A673 (cell line): ENCODE measurements at regions not wholly inside any gene's neighbourhood (a gene's known extent, or its start where the extent isn't known, plus 50 kb on each side); places are given as distances from the start of the nearest gene placed in this dataset.

Experiments
- BruUV-seq: library from RNA; stranded (reverse); fragments of 400-500 nt; replicated peaks from 2 replicates; lab custom pipeline; 2021; lab: Mats Ljungman, UMichigan
- CTCF ChIA-PET: fragments of 300-600 bp; sonication (Branson Sonifier 250); formaldehyde crosslinking; loops from one replicate; lab custom pipeline; 2022; ENCODE audit warnings: antibody characterized with exemption; lab: Charles Lee
- POLR2A ChIA-PET: fragments of 300-600 bp; sonication (Branson Sonifier 250); formaldehyde crosslinking; loops from one replicate; lab custom pipeline; 2022; ENCODE audit warnings: antibody characterized with exemption; ENCODE audit not compliant: low non-redundant PET; lab: Charles Lee
- DNase-seq: peaks from one replicate; pipeline ENCODE4 v3.0.0-alpha.2; 2015; ENCODE audit warnings: low spot score
- H3K27ac ChIP-seq: fragments of 200-600 bp; sonication (generic); 2 replicates; pipeline ENCODE4 v1.5.1; 2016; ENCODE audit warnings: mixed run types, low read depth, mild to moderate bottlenecking, mixed read lengths, antibody characterized with exemption, low read length; ENCODE audit not compliant: poor library complexity, severe bottlenecking
- H3K27me3 ChIP-seq: fragments of 200-600 bp; sonication (generic); replicated peaks from 2 replicates; pipeline ENCODE4 v1.6.1; 2017; ENCODE audit warnings: mixed run types, low read depth, mild to moderate bottlenecking, mixed read lengths, antibody characterized with exemption, low read length; ENCODE audit not compliant: insufficient read depth, poor library complexity
- H3K36me3 ChIP-seq: fragments of 200-600 bp; sonication (generic); 2 replicates; pipeline ENCODE4 v1.6.1; 2016; ENCODE audit warnings: mixed run types, mild to moderate bottlenecking, mixed read lengths, antibody characterized with exemption, low read length; ENCODE audit not compliant: insufficient read depth, poor library complexity, severe bottlenecking
- H3K4me1 ChIP-seq: fragments of 200-600 bp; sonication (generic); 2 replicates; pipeline ENCODE4 v1.6.1; 2017; ENCODE audit warnings: mixed run types, mild to moderate bottlenecking, mixed read lengths, antibody characterized with exemption, low read length; ENCODE audit not compliant: insufficient read depth, poor library complexity, severe bottlenecking
- H3K4me3 ChIP-seq: fragments of 200-600 bp; sonication (generic); 2 replicates; pipeline ENCODE4 v1.5.1; 2016; ENCODE audit warnings: low read depth, mixed run types, mild to moderate bottlenecking, mixed read lengths, low read length; ENCODE audit not compliant: poor library complexity, severe bottlenecking
- H3K9me3 ChIP-seq: fragments of 200-600 bp; sonication (generic); 2 replicates; pipeline ENCODE4 v1.6.1; 2016; ENCODE audit warnings: mixed run types, low read depth, mild to moderate bottlenecking, mixed read lengths, antibody characterized with exemption, low read length; ENCODE audit not compliant: poor library complexity, severe bottlenecking
- EZH2 ChIP-seq: fragments of 200-600 bp; sonication (generic); IDR thresholded peaks from 2 replicates; pipeline ENCODE4 v1.6.1; 2017; ENCODE audit warnings: borderline replicate concordance, low read depth, mild to moderate bottlenecking, mixed read lengths, antibody characterized with exemption, low read length; ENCODE audit not compliant: poor library complexity, severe bottlenecking
- intact Hi-C: fragments of 100-400 bp; cut with micrococcal nuclease; formaldehyde crosslinking; loops from one replicate; pipeline ENCODE4 v1.10.0; 2022; ENCODE audit not compliant: unreplicated experiment
- TF ChIP-seq, protein P1 (sequence below): fragments of 300-800, 200-600 bp; sonication (generic); conservative IDR thresholded peaks from 2 replicates; pipeline ENCODE4 v1.5.1; 2017; ENCODE audit warnings: low read depth, mild to moderate bottlenecking, antibody characterized with exemption, low read length, moderate library complexity, mixed read lengths

DNA sequence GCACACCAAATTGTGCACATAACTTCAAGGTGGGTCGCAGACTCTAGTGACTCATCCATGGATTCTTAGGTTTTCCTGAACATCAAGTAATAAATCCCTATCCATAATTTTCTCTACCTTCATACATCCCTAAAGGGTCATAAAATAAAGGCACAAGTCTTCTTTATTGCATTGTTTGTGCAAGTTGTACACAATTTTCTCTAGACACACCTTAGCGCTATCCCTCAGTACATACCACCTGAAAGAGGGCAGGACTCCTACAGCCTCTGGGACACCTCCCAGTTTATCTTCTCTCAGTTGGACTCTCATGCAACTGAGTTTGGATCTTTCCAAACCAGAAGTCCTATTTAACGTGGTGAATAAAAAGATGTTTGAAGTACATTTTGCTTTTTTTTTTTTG lies 168.5 kb upstream of the BMP4 start:
- no TSS peak for BruUV-seq
- CTCF ChIA-PET: no interaction called here
- POLR2A ChIA-PET: no interaction called here
- intact Hi-C loops: no loop called here
- Histone ChIP-seq H3K27me3 (no peaks in the 10 kb centered on the region), H3K9me3 (no peaks in the 10 kb centered on the region), H3K4me3 (no peak overlapping the region), H3K27ac (no peak overlapping the region), H3K4me1 (no peaks in the 10 kb centered on the region), H3K36me3 (no peaks in the 10 kb centered on the region)
- DNase-seq: no peak
- TF ChIP-seq EZH2: no peak
- TF ChIP-seq, protein P1, sequence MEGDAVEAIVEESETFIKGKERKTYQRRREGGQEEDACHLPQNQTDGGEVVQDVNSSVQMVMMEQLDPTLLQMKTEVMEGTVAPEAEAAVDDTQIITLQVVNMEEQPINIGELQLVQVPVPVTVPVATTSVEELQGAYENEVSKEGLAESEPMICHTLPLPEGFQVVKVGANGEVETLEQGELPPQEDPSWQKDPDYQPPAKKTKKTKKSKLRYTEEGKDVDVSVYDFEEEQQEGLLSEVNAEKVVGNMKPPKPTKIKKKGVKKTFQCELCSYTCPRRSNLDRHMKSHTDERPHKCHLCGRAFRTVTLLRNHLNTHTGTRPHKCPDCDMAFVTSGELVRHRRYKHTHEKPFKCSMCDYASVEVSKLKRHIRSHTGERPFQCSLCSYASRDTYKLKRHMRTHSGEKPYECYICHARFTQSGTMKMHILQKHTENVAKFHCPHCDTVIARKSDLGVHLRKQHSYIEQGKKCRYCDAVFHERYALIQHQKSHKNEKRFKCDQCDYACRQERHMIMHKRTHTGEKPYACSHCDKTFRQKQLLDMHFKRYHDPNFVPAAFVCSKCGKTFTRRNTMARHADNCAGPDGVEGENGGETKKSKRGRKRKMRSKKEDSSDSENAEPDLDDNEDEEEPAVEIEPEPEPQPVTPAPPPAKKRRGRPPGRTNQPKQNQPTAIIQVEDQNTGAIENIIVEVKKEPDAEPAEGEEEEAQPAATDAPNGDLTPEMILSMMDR: no peak

GRCh38 chr14:54126947-54127346 lies 170.3 kb upstream of the BMP4 start:
- intact Hi-C loops: no loop called here

DNA sequence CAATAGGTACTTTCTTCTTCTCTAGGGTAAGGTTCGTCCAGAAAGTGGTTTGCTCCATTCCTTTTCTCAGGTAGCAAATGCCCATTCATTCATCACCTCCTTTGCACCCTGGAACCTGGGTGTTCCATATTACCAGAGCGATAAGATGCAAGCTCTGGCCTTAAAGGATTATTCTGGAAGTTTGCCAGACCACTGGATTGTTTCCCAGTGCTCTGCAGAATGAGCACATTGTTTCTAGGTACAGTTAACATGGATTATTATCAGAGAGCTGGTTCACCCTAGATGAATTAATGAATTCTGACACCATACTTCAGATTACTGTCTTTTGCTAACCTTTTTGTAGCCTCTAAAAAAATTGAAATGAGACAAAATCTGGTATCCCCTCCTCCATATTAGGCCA lies 170.9 kb upstream of the BMP4 start:
- POLR2A ChIA-PET: no interaction called here
- intact Hi-C loops: no loop called here
- DNase-seq: no peak

More at GRCh38 chr14:54126947-54127346, 170.3 kb upstream of the BMP4 start:
- Histone ChIP-seq H3K27me3 (no peaks in the 10 kb centered on the region), H3K4me1 (no peaks in the 10 kb centered on the region), H3K36me3 (no peaks in the 10 kb centered on the region), H3K27ac (no peak overlapping the region), H3K9me3 (no peaks in the 10 kb centered on the region), H3K4me3 (no peak overlapping the region)
- no peak for TF ChIP-seq EZH2
- no peak for DNase-seq
- CTCF ChIA-PET: no interaction called here
- POLR2A ChIA-PET: no interaction called here
- BruUV-seq: no TSS peak

More for the DNA sequence above, 170.9 kb upstream of the BMP4 start:
- TF ChIP-seq, protein P1: no peak
- TF ChIP-seq EZH2: no peak
- Histone ChIP-seq H3K4me3 (no peak overlapping the region), H3K36me3 (no peaks in the 10 kb centered on the region), H3K27me3 (no peaks in the 10 kb centered on the region), H3K27ac (no peak overlapping the region), H3K9me3 (no peaks in the 10 kb centered on the region), H3K4me1 (no peaks in the 10 kb centered on the region)
- no TSS peak for BruUV-seq
- CTCF ChIA-PET: no interaction called here
